GM12878 (cell line): ENCODE measurements at regions not wholly inside any gene's neighbourhood (a gene's known extent, or its start where the extent isn't known, plus 50 kb on each side); places are given as distances from the start of the nearest gene placed in this dataset.

Source experiments
- ATAC-seq: fragments of 200-7000 bp; cut with Tn5 transposase; 3 replicates; pipeline ENCODE4 v1.9.1; 2020; ENCODE audit warnings: mild to moderate bottlenecking, moderate library complexity
- BruUV-seq: library from RNA; stranded (reverse); fragments of 400-500 nt; replicated peaks from 2 replicates; lab custom pipeline; 2021; lab: Mats Ljungman, UMichigan
- CTCF ChIA-PET: fragments of 300-600 bp; sonication (Branson Sonifier 250); formaldehyde crosslinking; extraction: SDS; loops from one replicate; lab custom pipeline; 2021; ENCODE audit warnings: inconsistent platforms; lab: Yijun Ruan, JAX
- POLR2A ChIA-PET: fragments of 350-600 bp; formaldehyde crosslinking; extraction: SDS; loops from one replicate; lab custom pipeline; 2021; ENCODE audit warnings: inconsistent platforms; lab: Charles Lee
- RAD21 ChIA-PET: fragments of 300-600 bp; sonication (Branson Sonifier 250); formaldehyde crosslinking; loops from one replicate; lab custom pipeline; 2023; ENCODE audit warnings: antibody characterized with exemption; ENCODE audit not compliant: unreplicated experiment; lab: Charles Lee
- SMC1A ChIA-PET: fragments of 300-600 bp; sonication (Branson Sonifier 250); formaldehyde crosslinking; loops from one replicate; lab custom pipeline; 2023; ENCODE audit not compliant: unreplicated experiment, uncharacterized antibody; lab: Charles Lee
- DNase-seq: peaks from one replicate; pipeline ENCODE4 v3.0.0-alpha.2; 2011; ENCODE audit warnings: low read depth, low spot score
- FAIRE-seq: peaks from 3 replicates; lab custom pipeline; 2011; peaks lifted over from hg19 to GRCh38; lab: Jason Lieb, UNC
- H2AFZ ChIP-seq: 2 replicates; pipeline ENCODE4 v1.6.0; 2011; ENCODE audit warnings: low read depth, low read length, control low read depth; ENCODE audit not compliant: control insufficient read depth
- H3K27ac ChIP-seq: 2 replicates; pipeline ENCODE4 v1.5.1; 2011; ENCODE audit warnings: control low read depth; ENCODE audit not compliant: control insufficient read depth, insufficient read depth
- H3K27me3 ChIP-seq, 2 experiments: replicated peaks in 1 of 2; 2 replicates each; pipeline versions ENCODE4 v1.6.0 to v1.6.1; 2011; ENCODE audit warnings: low read length in 1 of 2; ENCODE audit not compliant: control insufficient read depth in 2 of 2, insufficient read depth in 2 of 2
- H3K36me3 ChIP-seq, 2 experiments: 2 replicates each; pipeline ENCODE4 v1.5.1; 2011; ENCODE audit warnings: low read length in 1 of 2; ENCODE audit not compliant: control insufficient read depth in 2 of 2, insufficient read depth in 2 of 2
- H3K4me1 ChIP-seq: 2 replicates; pipeline ENCODE4 v1.6.1; 2011; ENCODE audit warnings: mild to moderate bottlenecking, low read length, moderate library complexity, mixed read lengths; ENCODE audit not compliant: control insufficient read depth, insufficient read depth
- H3K4me2 ChIP-seq: 2 replicates; pipeline ENCODE4 v1.6.0; 2011; ENCODE audit warnings: control low read depth; ENCODE audit not compliant: control insufficient read depth, insufficient read depth
- H3K4me3 ChIP-seq: fragments of 200-600 bp; sonication (generic); 2 replicates; pipeline ENCODE4 v1.5.1; 2016
- H3K79me2 ChIP-seq: 2 replicates; pipeline ENCODE4 v1.6.0; 2011; ENCODE audit warnings: low read length; ENCODE audit not compliant: control insufficient read depth, insufficient read depth
- H3K9ac ChIP-seq: 2 replicates; pipeline ENCODE4 v1.8.0; 2011; ENCODE audit warnings: low read length, control low read depth, mixed read lengths; ENCODE audit not compliant: control insufficient read depth, insufficient read depth
- H3K9me3 ChIP-seq: replicated peaks from 3 replicates; pipeline ENCODE4 v1.5.1; 2011; ENCODE audit warnings: mild to moderate bottlenecking, low read length; ENCODE audit not compliant: control insufficient read depth, insufficient read depth
- H4K20me1 ChIP-seq: 2 replicates; pipeline ENCODE4 v1.6.0; 2011; ENCODE audit not compliant: control insufficient read depth, insufficient read depth
- BRCA1 ChIP-seq: IDR thresholded peaks from 2 replicates; pipeline ENCODE4 v1.6.1; 2011; ENCODE audit warnings: low read depth, low read length, improper control_type of control experiment
- NFYA ChIP-seq: IDR thresholded peaks from 2 replicates; pipeline ENCODE4 v1.6.1; 2011; ENCODE audit warnings: low read depth, mild to moderate bottlenecking, low read length, improper control_type of control experiment, borderline replicate concordance
- NRF1 ChIP-seq: conservative IDR thresholded peaks from 2 replicates; pipeline ENCODE4 v1.6.1; 2011; ENCODE audit warnings: mild to moderate bottlenecking, low read depth, low read length, improper control_type of control experiment
- TCF7 ChIP-seq: IDR thresholded peaks from 2 replicates; pipeline ENCODE4 v1.6.1; 2014; ENCODE audit warnings: antibody characterized with exemption, borderline replicate concordance
- ZNF384 ChIP-seq: IDR thresholded peaks from 2 replicates; pipeline ENCODE4 v1.6.1; 2012; ENCODE audit warnings: low read depth, mild to moderate bottlenecking, low read length, improper control_type of control experiment, borderline replicate concordance
- in situ Hi-C: fragments of 300-500 bp; cut with MboI; formaldehyde crosslinking; loops from 9 replicates; pipeline ENCODE4 v1.14.3; 2018; ENCODE audit warnings: mixed read lengths
- intact Hi-C: fragments of 100-400 bp; cut with micrococcal nuclease; formaldehyde crosslinking; loops from one replicate; pipeline ENCODE4 v1.14.2; 2022; ENCODE audit not compliant: unreplicated experiment
- TF ChIP-seq, protein P1 (sequence below): IDR thresholded peaks from 2 replicates; pipeline ENCODE4 v1.6.1; 2012; ENCODE audit warnings: low read depth, low read length, improper control_type of control experiment
- TF ChIP-seq, protein P2 (sequence below): fragments of 450-650 bp; IDR thresholded peaks from 2 replicates; pipeline ENCODE4 v1.6.1; 2018; ENCODE audit warnings: borderline replicate concordance, mild to moderate bottlenecking; ENCODE audit not compliant: partially characterized antibody
- TF ChIP-seq, protein P3 (sequence below): fragments of 450-650 bp; formaldehyde crosslinking; IDR thresholded peaks from 2 replicates; pipeline ENCODE4 v1.5.0; 2022; ENCODE audit warnings: mild to moderate bottlenecking, missing genetic modification characterization

DNA sequence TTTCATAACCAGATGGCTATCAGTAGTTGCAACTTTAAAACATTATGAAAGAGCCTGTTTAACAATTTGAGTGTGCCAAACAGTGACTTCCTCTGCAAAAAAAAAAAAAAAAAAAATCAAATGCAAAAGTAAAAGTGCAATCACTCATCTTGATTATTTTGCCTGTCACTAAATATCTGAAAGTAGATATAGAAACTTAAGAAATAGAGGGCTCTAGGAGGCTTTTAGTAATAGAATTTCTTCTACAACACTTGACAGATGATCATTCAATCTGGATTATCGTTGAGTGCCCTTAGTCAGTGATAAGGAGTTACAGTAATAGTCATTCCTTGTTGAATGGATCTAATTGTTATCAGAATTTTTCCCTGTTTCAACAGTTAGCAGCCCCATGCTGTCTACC, 101.8 kb downstream of the CETN3 start (continued):
- TF ChIP-seq, protein P1, sequence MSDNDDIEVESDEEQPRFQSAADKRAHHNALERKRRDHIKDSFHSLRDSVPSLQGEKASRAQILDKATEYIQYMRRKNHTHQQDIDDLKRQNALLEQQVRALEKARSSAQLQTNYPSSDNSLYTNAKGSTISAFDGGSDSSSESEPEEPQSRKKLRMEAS: no peak
- TF ChIP-seq ZNF384: 0 out of 2 replicates have a peak, but pooled peaks have one; percentile 54
- TF ChIP-seq, protein P2, sequence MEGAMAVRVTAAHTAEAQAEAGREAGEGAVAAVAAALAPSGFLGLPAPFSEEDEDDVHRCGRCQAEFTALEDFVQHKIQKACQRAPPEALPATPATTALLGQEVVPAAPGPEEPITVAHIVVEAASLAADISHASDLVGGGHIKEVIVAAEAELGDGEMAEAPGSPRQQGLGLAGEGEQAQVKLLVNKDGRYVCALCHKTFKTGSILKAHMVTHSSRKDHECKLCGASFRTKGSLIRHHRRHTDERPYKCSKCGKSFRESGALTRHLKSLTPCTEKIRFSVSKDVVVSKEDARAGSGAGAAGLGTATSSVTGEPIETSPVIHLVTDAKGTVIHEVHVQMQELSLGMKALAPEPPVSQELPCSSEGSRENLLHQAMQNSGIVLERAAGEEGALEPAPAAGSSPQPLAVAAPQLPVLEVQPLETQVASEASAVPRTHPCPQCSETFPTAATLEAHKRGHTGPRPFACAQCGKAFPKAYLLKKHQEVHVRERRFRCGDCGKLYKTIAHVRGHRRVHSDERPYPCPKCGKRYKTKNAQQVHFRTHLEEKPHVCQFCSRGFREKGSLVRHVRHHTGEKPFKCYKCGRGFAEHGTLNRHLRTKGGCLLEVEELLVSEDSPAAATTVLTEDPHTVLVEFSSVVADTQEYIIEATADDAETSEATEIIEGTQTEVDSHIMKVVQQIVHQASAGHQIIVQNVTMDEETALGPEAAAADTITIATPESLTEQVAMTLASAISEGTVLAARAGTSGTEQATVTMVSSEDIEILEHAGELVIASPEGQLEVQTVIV: no peak
- no peak for TF ChIP-seq NFYA
- no peak for TF ChIP-seq TCF7
- TF ChIP-seq, all 136 proteins: peak for 2

DNA sequence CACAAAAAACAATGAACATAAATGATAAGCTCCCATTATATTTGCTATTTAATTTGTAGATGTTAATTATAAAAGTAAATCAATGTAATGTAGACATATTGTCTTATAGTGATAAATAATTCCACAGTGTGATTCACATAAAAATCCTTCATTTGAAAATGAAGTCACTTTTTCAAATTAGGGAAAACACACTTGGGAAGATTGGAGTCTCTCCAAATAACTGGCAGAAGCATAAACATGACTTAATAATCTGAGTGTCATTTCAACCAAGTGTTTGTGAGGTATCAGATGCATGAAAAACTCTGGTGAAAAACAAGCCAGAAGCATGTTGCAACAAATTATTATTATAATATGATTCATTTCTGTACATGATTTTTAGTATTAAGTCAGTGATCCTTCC, 102.2 kb downstream of the CETN3 start:
- SMC1A ChIA-PET: no interaction called here
- no peak for DNase-seq
- Histone ChIP-seq H3K27ac (no peak overlapping the region), H4K20me1 (no peaks in the 10 kb centered on the region), H3K4me1 (no peaks in the 10 kb centered on the region), H3K4me2 (no peak overlapping the region), H3K27me3 (no peaks in the 10 kb centered on the region), H2AFZ (no peak overlapping the region), H3K9ac (no peak overlapping the region), H3K36me3 (no peaks in the 10 kb centered on the region), H3K79me2 (no peaks in the 10 kb centered on the region), H3K9me3 (no peaks in the 10 kb centered on the region), H3K4me3 (no peak overlapping the region)
- CTCF ChIA-PET: no interaction called here
- no TSS peak for BruUV-seq
- TF ChIP-seq, protein P3, sequence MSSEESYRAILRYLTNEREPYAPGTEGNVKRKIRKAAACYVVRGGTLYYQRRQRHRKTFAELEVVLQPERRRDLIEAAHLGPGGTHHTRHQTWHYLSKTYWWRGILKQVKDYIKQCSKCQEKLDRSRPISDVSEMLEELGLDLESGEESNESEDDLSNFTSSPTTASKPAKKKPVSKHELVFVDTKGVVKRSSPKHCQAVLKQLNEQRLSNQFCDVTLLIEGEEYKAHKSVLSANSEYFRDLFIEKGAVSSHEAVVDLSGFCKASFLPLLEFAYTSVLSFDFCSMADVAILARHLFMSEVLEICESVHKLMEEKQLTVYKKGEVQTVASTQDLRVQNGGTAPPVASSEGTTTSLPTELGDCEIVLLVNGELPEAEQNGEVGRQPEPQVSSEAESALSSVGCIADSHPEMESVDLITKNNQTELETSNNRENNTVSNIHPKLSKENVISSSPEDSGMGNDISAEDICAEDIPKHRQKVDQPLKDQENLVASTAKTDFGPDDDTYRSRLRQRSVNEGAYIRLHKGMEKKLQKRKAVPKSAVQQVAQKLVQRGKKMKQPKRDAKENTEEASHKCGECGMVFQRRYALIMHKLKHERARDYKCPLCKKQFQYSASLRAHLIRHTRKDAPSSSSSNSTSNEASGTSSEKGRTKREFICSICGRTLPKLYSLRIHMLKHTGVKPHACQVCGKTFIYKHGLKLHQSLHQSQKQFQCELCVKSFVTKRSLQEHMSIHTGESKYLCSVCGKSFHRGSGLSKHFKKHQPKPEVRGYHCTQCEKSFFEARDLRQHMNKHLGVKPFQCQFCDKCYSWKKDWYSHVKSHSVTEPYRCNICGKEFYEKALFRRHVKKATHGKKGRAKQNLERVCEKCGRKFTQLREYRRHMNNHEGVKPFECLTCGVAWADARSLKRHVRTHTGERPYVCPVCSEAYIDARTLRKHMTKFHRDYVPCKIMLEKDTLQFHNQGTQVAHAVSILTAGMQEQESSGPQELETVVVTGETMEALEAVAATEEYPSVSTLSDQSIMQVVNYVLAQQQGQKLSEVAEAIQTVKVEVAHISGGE: no peak
- TF ChIP-seq BRCA1 (no peak), NRF1 (no peak)
- no peak for FAIRE-seq
- RAD21 ChIA-PET: no interaction called here
- in situ Hi-C loops (no loop called here), intact Hi-C loops (loop anchor here (5.0 kb wide), 1 partner anchor 65 kb away; no protein-coding TSS in a partner anchor)
- ATAC-seq: no peak
- POLR2A ChIA-PET: no interaction called here
